Stimulated activated CD8-positive, alpha-beta memory T cell treated with anti-CD3 and anti-CD28 coated beads, Interleukin-12 subunit alpha, Interleukin-12 subunit beta, amount 100 ng/mL, for 24 hours (primary cell): ENCODE measurements at regions not wholly inside any gene's neighbourhood (a gene's known extent, or its start where the extent isn't known, plus 50 kb on each side); places are given as distances from the start of the nearest gene placed in this dataset.

ENCODE experiments used
- DNase-seq: peaks from one replicate; pipeline ENCODE4 v3.0.0-alpha.2; 2020; ENCODE audit errors: extremely low read depth

GRCh38 chr4:141402712-141403111, 182.0 kb downstream of the ZNF330 start:
- DNase-seq, result no peak

GRCh38 chr4:141403782-141404181, 183.1 kb downstream of the ZNF330 start:
- no peak for DNase-seq

- no peak for DNase-seq
Observed at GRCh38 chr4:141406237-141406636, 185.5 kb downstream of the ZNF330 start.

- DNase-seq, result no peak
Observed at GRCh38 chr4:141409556-141409955, 188.9 kb downstream of the ZNF330 start.

DNA sequence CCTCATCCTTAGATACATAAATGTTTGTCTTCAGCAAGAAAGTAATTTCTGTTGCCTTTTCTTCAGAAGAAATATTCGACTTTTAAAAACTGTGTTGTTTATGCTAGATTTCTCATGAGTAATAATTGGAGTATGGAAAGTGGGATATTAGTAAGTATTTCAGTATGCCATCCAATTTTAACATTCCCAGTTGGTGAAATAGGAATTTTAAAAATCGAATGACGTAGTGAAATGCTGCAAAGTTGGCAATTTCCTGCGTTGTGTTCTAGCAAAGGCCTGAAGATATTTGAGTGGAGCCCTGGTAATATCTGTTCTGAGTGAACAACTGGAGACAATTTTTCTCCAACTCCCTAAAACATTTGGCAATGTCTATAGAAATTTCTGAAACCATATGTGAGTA, 190.1 kb downstream of the ZNF330 start:
- no peak for DNase-seq

- DNase-seq, result no peak
Observed at GRCh38 chr4:141411936-141412335, 191.2 kb downstream of the ZNF330 start.

DNA sequence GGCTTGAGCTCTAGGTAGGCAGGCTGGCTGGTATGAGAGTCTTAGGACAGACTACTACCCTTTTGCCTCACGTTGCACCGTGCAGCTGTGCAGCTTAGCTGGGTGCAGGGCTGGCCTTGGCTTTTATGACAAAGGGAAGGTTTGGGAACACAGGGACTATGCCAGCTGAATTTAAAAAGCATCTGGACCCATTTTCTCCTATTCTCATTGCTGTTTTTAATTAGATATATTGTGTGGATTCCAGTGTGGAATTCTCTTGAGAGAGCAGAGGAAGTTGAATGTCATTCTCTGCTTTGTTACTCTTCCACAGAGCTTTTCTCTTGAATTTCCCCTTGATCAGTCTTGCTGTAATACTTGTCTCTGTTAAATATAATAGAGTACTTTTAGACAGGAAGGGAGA, 192.7 kb downstream of the ZNF330 start:
- no peak for DNase-seq

GRCh38 chr4:141415651-141416050, 195.0 kb downstream of the ZNF330 start:
- no peak for DNase-seq

GRCh38 chr4:141416219-141416618, 195.5 kb downstream of the ZNF330 start:
- DNase-seq, result no peak

GRCh38 chr4:141416677-141417363, 196.1 kb downstream of the ZNF330 start:
- no peak for DNase-seq

DNA sequence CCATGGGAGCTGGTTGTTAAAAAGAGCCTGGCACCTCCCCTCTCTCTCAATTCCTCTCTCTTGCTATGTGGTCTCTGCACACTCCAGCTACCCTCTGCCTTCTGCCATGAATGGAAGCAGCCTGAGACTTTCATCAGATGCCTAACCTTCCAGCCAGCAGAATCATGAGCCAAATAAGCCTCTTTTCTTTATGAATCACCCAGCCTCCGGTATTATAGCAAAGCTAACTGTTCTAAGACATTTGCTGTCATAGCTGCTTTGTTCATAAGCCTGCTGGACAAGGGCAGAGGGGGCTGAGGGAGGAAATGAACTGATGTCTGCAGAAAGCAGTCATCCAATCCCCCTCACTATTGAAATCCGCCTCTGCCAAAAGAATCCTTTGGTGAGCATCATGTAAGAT, 196.7 kb downstream of the ZNF330 start:
- no peak for DNase-seq

DNA sequence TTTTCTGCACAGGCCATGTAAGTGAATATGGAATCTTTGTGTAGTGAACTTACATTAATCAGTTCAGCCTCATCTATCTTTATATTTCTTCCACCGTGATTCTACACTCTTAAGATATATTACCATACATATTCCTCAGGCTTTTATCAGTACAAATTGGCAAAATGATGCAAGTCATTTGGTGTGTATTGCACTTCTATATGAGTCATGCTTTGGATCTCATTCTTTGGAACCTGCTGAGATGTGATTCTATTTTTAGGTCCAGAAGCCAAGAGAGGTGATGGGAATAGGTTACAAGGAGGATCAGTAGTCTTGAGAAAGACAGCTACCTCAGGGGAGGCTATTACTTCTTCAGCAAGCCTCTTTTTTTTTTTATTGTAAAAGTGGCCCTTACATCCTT, 204.4 kb downstream of the ZNF330 start:
- no peak for DNase-seq

DNA sequence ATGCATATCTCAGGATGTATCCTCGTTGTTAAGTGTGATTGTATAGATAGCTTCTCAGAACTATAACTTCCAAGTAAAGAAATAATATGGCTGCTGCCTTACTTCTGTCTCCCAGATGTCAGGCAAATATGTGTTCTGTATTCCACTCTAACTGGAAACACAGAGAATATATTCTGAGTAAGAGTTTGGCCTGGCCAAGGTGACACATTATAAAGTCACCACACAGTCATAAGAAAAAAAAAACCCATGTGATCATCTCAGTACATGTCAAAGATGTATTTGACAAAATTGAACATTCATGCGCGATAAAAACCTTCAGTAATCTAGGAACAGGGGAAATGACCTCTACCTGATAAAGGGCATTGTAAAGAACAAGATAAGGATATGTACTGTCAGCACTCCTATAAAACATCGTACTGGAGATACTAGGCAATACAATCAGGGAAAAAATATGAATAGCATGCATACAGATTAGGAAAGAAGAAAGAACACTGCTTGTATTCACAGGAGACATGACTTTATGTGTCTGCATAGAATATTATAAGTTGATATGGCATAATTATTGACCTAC, 207.1 kb downstream of the ZNF330 start:
- DNase-seq, result no peak

DNA sequence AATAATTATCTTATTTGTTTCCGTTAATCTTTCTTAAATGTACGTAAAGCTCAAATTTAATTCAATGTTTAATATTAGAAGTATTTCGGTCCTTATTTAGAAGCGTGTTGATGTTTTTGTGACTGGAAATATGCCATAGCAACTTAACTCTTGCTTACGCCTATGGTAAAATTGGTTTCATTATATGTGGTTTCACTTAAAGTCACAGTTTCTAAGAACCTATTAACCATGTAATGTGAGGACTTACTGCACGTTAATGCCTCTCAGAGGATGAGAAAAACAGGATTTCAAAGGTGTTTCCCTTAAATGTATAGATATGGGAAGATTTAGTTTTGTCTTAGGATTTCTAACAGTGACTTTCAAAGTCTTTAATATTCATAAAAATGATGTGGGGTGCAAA, 206.4 kb upstream of the IL15 start:
- no peak for DNase-seq

- no peak for DNase-seq
Observed at GRCh38 chr4:141430686-141431085, 205.7 kb upstream of the IL15 start.

DNA sequence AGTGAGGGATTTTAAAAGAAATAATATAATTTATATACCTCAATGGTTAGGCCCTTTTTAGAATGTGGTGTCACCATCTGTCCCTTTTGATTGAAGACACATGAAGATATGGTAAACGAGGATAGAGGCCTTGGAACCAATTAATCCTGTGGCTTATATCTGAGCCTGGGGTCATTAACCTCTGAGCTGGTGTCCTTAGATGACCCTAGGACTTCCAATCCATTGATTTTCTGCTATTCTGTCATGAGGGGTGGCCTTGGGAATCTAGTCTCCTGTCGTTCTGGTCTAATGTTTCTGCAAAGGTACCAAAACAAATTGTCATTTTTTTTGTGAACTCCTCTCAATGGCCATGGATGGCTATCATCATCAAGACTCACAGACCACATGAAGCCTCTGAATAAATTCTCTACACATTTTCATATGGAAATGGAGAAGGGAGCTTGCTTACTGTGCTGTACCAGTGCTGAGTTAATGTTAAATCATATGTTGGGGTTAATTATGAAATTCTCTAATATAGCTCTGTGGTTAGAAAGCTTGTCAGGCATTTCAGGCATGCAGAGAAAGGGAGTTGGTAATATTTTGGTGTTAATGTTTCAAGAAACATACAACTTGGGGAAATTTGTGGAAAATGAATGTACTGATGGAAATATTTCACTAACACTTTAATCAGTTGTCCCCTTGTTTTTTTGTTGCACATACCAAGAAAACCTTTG, 204.2 kb upstream of the IL15 start:
- DNase-seq, result no peak

- DNase-seq, result no peak
Observed at GRCh38 chr4:141435446-141436225, 200.7 kb upstream of the IL15 start.

GRCh38 chr4:141439223-141439622, 197.2 kb upstream of the IL15 start:
- DNase-seq, result no peak

DNA sequence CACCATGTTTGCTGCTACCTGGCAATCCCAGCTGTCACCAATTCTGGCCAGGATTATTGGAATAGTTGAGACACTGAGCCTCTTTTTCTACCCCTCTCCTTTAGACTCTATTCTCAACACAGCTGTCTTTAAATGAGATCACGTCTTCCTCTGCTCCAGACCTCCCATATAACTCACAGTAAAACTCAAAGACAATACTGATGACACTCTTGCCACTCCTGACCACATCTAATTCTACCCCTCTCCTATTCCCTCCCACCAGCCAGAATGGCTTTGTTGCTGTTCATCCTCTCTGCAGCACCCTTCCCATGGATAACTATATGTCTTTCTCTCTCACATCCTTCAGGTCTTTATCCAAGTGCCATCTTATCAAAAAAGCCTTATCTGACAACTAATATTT, 188.6 kb upstream of the IL15 start:
- no peak for DNase-seq

- no peak for DNase-seq
Observed at GRCh38 chr4:141448490-141448889, 187.9 kb upstream of the IL15 start.

GRCh38 chr4:141449927-141450326, 186.5 kb upstream of the IL15 start:
- no peak for DNase-seq

- no peak for DNase-seq
Observed at GRCh38 chr4:141455651-141456050, 180.7 kb upstream of the IL15 start.

DNA sequence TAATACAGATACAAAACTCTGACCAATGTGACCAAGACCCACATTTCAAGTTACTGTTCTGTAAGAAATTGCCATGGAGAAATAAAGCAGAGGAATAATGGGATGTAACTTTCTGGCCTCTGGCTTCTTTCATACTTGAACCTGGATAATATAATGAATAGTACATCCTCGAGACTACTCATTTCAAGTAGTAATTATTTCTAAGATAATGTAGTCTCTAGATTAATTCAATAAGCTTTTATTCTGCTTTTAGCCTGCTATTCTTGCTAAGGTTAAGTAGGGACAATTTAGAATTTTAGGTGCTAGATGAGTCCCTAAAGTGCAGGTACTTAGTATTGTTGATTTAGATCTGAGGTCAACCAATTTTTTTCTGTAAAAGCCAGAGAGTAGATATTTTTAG, 178.7 kb upstream of the IL15 start:
- no peak for DNase-seq
